ENCODE measurements at regions not wholly inside any gene's neighbourhood (a gene's known extent, or its start where the extent isn't known, plus 50 kb on each side); places are given as distances from the start of the nearest gene placed in this dataset.

DNA sequence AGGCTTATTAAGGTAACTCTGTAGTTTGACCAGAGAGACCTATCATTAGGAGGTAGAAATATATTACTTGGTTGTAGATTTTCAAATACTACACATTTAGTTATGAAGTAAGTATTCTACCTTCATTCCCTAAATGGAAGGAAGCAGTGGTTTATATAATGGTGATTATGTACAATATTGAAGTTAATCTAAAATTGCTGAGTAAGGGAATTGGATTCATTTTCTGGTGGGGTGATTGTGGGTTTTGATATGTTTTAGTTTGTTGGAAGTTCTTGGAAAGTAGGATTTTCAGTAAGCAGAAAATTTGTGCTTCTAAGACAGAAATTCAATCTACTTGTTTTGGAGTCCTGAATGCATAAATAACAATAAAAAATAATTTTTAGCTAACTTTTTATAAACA is 1830.9 kb upstream of the ADGRL3 start:
- no peak for TF ChIP-seq POLR2A (IDR thresholded peaks at IDR 0.05; ENCODE audit: low read depth)
- no peak for TF ChIP-seq EP300 (IDR thresholded peaks at IDR 0.05)
- TF ChIP-seq, protein P1, sequence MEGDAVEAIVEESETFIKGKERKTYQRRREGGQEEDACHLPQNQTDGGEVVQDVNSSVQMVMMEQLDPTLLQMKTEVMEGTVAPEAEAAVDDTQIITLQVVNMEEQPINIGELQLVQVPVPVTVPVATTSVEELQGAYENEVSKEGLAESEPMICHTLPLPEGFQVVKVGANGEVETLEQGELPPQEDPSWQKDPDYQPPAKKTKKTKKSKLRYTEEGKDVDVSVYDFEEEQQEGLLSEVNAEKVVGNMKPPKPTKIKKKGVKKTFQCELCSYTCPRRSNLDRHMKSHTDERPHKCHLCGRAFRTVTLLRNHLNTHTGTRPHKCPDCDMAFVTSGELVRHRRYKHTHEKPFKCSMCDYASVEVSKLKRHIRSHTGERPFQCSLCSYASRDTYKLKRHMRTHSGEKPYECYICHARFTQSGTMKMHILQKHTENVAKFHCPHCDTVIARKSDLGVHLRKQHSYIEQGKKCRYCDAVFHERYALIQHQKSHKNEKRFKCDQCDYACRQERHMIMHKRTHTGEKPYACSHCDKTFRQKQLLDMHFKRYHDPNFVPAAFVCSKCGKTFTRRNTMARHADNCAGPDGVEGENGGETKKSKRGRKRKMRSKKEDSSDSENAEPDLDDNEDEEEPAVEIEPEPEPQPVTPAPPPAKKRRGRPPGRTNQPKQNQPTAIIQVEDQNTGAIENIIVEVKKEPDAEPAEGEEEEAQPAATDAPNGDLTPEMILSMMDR (IDR thresholded peaks at IDR 0.05): no peak
- no peak for TF ChIP-seq POLR2AphosphoS5 (IDR thresholded peaks at IDR 0.05)
